ENCODE measurements at regions not wholly inside any gene's neighbourhood (a gene's known extent, or its start where the extent isn't known, plus 50 kb on each side); places are given as distances from the start of the nearest gene placed in this dataset.
A peak's percentile ranks its signal among the peaks of the same experiment; 100 is the strongest.

DNA sequence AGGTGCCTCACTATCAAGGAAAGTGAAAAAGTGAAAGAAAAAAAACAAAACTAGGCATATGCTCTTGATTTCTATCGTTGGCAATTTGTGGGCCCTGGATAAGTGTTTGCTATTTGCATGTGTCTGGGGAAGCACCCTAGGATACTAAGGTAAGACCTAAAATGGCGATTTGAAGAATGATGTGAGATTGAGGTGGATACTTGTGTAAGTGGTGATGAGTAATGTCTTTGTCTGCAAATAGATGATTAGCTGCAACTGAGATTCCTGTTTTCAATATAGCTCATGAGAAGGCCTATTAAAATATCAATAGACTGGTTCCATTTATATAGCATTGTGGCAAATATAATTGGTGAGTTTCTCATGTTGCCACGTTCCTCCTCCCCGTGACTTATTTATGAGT, 261.7 kb downstream of the NEDD1 start:
- in situ Hi-C loops (cut with HindIII; ENCODE audit: low sequenced_read_pairs): no loop called here
- DNase-seq (ENCODE audit: low spot score): peak; percentile 30

DNA sequence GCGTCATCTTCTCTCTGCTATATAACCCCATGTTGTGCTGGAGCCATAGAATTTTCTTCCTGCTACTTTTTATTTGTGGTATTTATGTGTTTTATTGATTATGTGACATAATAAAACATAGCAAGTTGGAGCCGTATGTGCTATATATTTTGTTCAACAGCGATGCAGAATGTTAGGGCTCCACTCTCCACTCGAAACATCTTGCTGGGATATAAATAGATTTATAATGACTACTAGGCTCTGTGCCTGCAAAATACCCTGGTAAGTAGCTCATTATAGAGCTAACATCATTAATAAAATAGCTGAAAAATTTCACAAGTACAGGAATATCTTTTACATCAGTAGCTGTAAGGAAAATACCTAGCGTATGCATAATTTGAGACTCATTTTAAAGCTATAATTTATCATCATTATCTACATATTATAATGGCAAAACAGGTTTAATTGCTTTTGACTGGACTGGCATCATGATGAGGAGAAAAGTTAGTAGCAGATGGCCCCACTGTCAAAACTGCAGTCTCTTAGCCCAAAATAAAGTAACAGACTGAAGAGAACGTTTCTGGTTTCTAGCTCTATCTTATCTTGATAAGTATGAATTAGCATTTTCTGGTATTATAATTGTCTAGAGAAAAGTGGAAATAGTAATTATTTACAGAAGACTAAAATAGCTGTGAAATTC, 263.0 kb downstream of the NEDD1 start:
- no peak for DNase-seq (ENCODE audit: low spot score)
- in situ Hi-C loops (cut with HindIII; ENCODE audit: low sequenced_read_pairs): no loop called here

DNA sequence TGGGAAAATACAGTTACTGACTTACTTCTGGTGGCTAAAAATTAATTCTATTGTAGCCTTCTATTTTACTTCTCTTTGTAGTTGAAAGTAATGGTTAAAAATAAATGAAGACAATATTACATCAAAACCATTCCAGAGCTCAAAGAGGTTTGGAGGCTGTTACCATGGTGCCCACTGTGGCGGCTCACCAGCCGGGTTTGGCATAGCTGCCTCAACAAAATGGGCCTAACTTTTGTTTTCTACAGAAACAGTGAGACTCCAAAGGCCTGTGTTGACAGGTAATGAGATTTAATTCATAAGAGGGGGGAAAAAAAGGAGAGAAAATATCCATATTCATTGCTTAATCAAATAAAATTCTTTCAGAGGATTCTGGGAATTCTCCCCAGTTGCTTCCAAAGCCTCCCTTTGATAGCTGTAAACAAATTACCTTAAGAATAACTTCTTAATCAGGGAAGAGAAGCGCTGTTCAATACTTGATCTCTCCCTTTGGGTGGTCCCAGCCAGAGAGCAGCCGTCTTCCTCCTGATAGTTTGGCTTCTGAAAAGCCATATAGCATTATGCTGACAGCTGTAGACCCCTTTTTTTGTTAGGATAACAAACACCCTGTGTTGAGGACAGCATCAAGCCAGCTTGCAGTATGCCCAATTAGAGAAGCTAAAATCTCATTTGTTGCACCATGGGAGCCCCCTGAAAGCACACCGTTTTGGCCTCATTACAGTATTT, 266.8 kb downstream of the NEDD1 start:
- no peak for DNase-seq (ENCODE audit: low spot score)
- in situ Hi-C loops (cut with HindIII; ENCODE audit: low sequenced_read_pairs): no loop called here

DNA sequence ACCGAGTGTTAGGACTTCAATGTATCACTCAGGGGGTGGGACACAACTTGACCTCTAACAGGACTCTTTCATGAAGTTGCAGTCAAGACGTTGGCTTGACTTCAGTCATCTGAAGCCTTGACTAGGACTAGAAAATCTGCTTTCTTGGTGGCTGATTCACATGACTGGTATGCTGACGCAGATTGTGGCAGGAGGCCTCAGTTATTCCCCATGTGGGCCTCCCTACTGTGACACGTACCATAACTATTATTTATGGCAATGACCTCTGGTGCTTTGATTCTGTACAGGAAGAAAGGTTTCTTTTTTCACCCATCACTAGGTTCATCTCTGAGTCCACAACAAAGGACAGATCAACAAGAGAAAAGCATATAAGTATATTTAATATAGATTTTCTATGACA, 270.4 kb downstream of the NEDD1 start:
- in situ Hi-C loops (cut with HindIII; ENCODE audit: low sequenced_read_pairs): no loop called here
- no peak for DNase-seq (ENCODE audit: low spot score)

DNA sequence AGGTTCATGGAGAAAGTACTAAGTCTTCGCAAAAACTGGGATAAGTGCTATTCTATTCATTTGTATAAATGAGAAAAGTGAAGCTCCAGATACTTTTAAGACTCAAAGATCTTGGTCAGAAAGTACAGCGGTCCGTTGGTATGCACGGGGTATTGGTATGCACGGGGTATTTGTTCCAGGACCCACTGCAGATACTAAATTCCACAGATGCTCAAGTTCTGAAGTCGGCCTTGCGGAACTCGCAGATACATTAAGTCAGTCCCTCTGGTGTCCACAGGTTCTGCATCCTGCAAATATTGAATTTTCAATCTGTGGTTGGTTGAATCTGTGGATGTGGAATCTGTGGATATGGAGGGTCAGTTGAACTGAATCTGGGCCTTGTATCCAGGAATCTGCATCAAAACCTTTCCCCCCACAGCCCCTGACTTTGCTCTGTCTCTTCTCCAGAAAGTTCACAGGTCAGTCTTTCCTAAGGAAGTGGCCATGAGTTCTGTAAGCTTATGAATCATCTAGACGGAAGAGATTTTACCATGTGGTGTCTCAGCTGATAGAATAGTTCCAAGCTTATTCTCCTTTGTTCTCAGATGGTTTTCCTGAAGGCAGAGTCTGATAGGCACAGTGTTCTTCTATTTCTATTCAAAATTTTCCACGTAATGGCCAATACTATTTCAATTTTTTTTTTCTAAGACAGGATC, 274.7 kb downstream of the NEDD1 start:
- no peak for DNase-seq (ENCODE audit: low spot score)
- in situ Hi-C loops (cut with HindIII; ENCODE audit: low sequenced_read_pairs): no loop called here

DNA sequence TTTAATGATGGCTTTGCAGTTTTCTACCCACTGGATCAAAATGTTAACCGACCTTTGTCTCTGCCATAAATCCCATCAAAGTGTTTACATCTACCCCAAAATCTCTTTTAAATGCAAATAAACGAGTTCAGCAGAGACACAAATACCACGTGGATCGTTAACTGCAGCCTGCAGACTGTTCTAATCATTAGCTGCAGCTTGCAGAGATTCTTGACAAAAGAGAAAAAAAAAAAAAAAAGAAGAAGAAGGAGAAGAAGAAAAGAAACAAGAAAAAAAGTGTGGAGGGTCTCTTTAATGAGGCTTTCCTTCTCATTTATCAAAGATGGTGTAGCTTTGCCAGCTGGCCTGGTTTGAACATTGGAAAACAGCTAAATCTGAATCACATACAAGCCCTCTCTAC, 275.7 kb downstream of the NEDD1 start:
- in situ Hi-C loops (cut with HindIII; ENCODE audit: low sequenced_read_pairs): no loop called here
- no peak for DNase-seq (ENCODE audit: low spot score)

DNA sequence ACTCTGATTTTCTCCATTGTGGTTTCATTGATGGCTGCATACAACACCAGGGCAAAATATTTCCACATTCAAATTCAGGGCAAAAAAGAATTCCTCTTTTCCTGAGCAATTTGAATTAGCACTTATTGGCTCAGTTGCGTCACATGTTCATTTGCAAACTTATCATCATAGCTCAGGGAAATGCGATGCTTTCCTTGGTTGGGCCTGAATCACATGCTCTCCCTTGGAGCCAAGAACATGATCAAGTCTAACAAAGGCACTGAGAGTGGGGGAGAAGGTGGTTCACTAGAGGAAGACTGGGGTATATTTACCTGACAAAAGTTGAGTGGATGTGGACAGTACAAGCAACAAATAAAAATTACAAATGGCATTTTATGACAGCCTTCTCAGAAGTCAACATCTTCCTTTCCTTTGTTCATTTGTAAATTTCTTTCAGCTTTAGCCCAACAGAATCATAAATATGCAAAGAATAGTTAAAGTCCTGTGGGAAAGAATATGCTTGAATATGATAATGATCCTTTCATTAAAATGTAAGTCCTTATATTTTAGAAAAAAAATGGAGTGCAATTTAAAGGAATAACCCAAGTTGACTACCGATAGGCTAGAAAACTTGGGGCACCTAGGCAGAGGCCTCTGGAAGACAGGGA, 277.2 kb downstream of the NEDD1 start:
- DNase-seq (ENCODE audit: low spot score): no peak
- in situ Hi-C loops (cut with HindIII; ENCODE audit: low sequenced_read_pairs): no loop called here

DNA sequence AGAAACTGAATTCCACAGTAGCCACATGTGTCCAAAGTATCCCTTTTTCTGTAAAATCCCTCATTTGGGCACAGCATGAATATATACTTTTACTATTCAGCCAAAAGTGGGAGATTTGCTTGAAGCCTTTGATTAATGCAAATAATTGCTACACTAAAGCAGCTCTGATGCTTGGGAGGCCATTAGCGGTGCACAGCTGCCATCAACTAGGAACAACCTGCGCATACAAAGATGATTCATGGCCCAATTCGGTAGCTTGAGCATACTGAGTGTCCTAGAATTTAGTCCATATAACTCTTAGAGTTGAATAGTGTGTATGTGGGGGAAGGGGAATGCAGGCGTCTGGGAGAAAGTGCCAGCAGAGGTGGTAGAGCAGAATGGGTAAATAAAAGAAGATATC, 277.0 kb upstream of the RMST start:
- in situ Hi-C loops (cut with HindIII; ENCODE audit: low sequenced_read_pairs): no loop called here
- DNase-seq (ENCODE audit: low spot score): no peak

DNA sequence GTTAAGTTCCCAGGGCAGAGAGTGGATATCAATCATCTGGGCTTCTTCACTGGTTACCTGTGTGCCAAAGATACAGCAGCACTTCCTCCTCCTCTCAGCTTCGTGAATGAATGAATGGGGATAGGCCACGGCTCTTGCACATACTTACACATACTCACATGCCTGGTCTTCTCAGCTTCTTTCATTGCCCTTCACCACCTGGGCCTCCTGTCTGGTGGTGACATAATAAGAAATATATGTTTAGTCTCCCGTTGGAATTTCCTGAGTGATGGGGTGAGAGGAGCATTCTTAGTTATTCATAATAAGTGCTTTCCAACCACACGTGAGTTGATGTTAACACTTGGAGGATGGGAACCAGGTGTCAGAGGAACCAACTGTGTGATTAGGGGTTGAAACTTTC, 268.1 kb upstream of the RMST start:
- no peak for DNase-seq (ENCODE audit: low spot score)
- in situ Hi-C loops (cut with HindIII; ENCODE audit: low sequenced_read_pairs): no loop called here

DNA sequence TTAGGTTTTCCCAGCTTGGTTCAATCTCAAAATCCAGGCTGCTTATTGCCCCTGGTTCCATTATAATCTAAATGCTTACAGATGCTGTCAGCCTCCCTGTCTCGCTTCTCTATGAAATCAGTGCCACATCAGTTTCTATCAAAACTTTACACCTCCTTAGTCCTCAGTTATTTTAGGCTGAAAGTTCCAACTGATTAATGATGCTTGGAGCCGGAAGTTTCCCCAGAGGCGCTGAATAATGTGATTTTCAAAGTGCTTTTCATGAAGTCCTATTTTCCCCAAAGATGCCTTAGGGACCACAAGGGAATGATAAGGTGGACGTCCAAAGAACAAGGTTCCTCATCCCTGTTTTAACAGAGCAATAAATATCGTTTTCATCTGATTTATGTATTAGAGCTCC, 262.4 kb upstream of the RMST start:
- DNase-seq (ENCODE audit: low spot score): no peak
- in situ Hi-C loops (cut with HindIII; ENCODE audit: low sequenced_read_pairs): no loop called here

DNA sequence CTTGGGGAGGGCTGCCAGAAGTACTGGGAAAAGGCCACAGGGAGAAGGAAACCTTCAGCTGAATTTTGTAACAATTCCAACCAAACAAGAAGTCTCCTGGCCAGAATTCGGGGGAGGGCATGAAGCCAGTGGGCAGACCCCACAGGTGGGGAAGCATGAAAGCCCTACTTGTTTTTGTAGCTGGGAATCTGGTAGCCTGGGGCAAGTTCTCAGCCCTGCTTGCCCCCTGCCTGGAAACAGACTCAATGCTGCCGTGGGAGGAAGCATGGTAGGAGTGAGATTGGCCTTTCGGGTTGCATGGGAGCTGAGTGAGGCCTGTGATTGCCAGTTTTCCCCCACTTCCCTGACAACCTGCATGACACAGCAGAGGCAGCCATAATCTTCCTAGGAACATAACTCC, 259.2 kb upstream of the RMST start:
- no peak for DNase-seq (ENCODE audit: low spot score)
- in situ Hi-C loops (cut with HindIII; ENCODE audit: low sequenced_read_pairs): no loop called here

DNA sequence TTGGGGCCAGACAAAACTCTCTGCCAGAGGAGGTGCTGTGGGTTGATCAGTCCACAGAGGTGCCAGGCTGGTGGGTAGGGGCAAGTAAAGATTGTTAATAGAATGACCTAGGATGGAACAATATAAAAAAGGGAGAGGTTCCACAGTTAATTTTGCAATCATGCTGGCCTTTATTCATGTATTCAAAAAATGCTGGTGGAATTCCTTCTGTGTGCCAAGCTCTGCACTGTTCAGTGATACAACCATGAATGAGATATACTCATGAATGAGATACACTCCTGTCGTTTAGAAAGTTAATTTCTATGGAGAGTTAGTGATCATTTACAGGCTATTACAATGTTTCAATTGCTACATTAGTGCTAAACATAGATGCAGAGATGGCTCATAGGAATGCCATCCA, 252.6 kb upstream of the RMST start:
- no peak for DNase-seq (ENCODE audit: low spot score)
- in situ Hi-C loops (cut with HindIII; ENCODE audit: low sequenced_read_pairs): no loop called here

DNA sequence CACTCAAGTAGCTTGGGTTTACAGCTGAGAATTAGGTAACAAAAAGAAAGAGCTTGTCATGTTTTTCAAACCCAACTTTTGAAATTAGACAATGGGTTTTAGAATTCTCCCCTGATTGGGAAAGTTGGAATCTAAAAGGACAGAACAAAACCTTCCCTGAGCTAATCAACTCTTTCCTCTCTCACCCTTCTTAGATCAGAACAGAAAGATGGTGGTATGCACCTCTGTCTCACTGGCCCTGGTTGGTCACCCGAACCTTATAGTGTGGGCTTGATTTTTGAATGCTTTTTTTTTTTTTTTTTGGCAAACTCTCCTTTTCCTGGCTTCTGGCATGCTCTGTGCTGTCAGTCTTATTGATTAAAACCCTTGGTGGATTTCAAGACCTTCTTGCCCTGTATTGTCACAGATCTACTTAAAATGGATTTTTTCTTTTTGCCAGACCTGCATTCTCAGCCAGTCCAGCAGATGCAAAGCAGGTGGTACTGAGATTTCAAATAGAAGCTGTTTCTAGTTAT, 251.1 kb upstream of the RMST start:
- DNase-seq (ENCODE audit: low spot score): no peak
- in situ Hi-C loops (cut with HindIII; ENCODE audit: low sequenced_read_pairs): no loop called here

DNA sequence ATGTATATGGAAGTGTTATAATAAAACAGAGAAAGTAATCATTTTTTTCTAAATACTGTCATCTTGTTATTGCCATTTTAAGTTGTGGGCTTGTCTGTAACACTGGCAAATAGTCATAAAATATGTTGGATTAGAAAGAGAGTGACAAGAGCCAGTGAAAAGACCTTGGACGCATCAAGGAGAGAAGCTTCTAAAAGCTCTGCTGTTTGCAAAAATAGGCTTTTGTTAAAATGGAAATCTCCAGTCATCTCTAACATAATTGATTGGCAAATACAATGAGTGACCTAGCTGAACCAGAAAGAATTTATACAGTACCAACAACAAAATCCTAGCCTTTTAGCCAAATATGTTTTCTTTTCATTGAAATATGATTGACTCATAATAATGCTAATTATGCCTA, 245.8 kb upstream of the RMST start:
- in situ Hi-C loops (cut with HindIII; ENCODE audit: low sequenced_read_pairs): no loop called here
- DNase-seq (ENCODE audit: low spot score): no peak

DNA sequence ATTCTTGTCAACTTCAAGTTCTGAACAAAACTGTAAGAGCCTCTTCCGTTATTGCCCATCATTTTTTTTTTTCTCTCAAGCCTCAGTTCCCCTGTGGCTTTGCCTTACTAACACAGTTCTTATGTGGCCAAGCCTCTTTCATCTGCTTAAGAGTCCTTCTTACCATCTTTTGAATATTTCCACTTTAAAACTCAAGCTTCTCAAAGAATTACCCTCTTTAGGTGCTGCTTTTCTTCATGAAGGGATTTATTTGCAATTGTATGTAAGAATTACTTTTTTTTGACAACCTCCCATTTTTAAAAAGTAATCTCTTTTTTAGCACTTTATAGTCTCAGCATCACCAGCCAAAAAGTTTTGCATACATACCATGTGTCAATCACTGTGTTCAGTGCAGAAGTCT, 240.2 kb upstream of the RMST start:
- no peak for DNase-seq (ENCODE audit: low spot score)
- in situ Hi-C loops (cut with HindIII; ENCODE audit: low sequenced_read_pairs): no loop called here

DNA sequence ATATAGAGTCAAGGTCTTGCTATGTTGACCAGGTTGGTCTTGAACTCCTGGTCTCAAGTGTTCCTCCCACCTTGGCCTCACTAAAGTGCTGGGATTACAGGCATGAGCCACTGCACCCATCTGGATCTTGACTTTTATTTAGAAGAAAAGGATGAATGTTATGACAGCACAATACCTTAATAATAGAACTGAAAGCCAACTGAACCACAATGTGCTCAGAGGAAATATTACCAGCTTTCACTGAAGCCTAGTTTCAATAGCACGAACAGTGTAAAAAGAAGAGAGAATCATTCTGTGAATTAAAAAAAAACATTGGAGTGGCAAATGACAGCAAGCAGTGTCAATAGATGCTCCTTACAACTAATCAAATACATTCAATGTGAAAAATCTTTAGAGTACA, 239.2 kb upstream of the RMST start:
- in situ Hi-C loops (cut with HindIII; ENCODE audit: low sequenced_read_pairs): no loop called here

DNA sequence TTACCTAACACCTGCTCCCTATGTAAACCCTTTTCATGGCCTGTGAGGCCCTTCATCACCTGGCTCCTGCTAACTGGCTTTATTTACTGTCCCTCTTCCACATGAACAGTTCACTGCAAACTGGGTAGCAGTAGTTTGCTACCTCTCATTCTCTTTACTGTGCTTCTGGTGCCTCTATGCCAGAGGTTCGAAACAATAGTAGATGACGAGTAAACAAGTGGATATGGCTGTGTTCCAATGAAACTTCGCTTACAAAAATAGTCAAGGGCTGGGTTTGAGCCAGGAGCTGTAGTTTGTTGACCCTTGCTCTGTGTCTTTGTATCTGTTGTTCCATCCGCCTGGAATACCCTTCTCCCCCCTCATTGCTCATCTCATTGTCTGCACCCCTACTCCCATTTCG, 233.6 kb upstream of the RMST start:
- no peak for DNase-seq (ENCODE audit: low spot score)
- in situ Hi-C loops (cut with HindIII; ENCODE audit: low sequenced_read_pairs): no loop called here

More for the DNA sequence above, 239.2 kb upstream of the RMST start:
- DNase-seq (ENCODE audit: low spot score): no peak

DNA sequence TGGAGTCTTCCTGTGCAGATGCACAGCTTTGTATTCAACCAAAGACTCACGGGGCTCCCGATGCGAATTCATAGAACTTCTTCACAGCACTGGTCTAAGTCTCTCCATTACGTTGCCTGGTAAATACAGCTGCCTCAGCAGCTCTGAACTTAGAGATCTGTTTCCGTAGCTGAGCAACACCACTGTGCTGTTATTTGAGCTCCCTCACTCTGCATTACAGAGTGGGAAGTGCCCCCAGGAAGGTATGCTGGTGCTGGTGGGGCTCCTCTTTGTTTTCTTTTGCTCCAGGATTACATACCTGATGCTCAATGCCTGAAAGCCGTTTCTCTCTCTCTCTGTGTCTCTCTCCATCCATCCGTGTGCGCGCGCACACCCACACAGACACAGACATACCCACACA, 227.5 kb upstream of the RMST start:
- DNase-seq (ENCODE audit: low spot score): no peak
- in situ Hi-C loops (cut with HindIII; ENCODE audit: low sequenced_read_pairs): no loop called here

DNA sequence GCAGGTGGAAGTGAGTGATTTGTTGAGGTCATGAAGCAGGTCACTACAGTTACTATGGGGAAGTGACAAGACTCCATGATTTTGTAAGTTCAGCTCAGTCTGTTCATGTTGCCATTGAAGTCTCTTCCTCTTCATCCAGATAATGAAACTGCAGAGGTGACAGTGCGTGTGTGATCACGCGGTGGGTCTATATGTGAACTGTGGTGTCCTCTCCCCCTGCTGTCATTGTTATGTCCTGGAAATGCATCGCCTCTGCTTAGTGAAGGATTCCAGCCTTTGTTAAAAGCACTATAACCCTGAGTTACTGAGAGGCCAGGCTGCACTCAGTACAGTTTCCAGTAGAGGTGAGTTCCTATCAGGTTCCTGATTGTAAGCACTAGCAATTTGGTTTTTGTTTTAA, 216.2 kb upstream of the RMST start:
- no peak for DNase-seq (ENCODE audit: low spot score)
- in situ Hi-C loops (cut with HindIII; ENCODE audit: low sequenced_read_pairs): no loop called here

DNA sequence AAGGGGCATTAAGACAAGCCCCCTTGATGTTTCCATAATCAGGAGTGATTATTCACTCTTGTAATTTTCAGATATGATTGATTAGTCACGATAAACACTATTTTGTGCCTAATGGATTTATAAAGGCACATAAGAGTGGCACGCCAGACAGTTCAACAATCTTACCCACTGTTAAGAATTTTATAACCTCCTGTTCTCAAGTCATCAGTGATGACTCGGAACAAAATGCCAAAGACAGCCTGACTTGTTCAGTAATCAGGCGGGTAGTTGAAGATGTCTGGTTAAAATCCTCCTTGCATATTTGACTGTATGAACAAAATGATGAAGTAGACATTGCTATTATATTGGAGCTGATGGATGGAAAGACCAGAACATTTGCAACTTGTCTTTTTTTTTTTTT, 212.1 kb upstream of the RMST start:
- no peak for DNase-seq (ENCODE audit: low spot score)
- in situ Hi-C loops (cut with HindIII; ENCODE audit: low sequenced_read_pairs): no loop called here
